Hematopoietic multipotent progenitor cell treated with erythropoietin and hydrocortisone succinate and interleukin-3 and kit ligand, for 4 days (in vitro differentiated cells): ENCODE measurements at regions not wholly inside any gene's neighbourhood (a gene's known extent, or its start where the extent isn't known, plus 50 kb on each side); places are given as distances from the start of the nearest gene placed in this dataset.

Experiments used
- DNase-seq: peaks from one replicate; pipeline ENCODE4 v3.0.0-alpha.2; 2015

- peak; percentile 91 for DNase-seq
Measured at GRCh38 chr5:108642170-108642906, 105.4 kb upstream of the FER start.

- DNase-seq = no peak
Measured at GRCh38 chr5:108641596-108641995, 106.1 kb upstream of the FER start.

- DNase-seq = no peak
Measured at GRCh38 chr5:108639366-108639765, 108.3 kb upstream of the FER start.

DNA sequence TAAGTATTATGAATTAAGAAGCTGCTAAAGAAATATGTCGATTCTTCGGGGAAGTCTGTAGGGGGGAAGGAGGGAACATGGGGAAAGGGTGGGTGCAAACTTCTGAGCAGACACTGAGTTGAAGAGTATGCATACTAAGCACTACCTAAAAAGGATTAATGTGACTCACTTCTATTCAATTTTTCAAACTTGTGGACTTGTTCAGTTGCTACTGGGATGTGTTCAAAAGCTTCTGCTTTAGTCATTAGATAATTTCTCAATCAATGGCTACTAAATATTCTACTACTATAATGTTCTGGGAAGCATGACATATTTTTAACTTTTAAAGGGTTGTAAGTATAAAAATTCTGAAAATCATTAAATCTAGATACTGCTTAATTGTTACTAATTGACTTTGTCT lies 109.7 kb upstream of the FER start:
- no peak for DNase-seq

DNA sequence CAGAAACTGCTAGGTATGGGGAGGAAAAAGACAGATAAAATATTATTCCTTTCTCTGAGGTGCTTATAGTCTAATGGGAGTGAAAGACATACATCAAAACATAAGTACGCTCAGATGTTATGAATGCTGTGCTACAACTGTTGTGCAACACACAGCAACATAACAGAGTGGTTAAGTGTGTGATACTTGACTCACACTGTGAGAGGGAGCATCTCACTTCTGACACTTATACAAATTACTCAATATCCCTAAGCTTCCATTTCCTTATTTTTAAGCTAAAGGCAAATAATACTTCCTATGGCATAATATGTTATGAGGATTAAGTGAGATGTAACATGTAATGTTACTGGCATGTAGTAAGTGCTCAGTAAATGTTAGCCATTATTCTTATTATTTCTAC lies 110.6 kb upstream of the FER start:
- no peak for DNase-seq

- no peak for DNase-seq
Measured at GRCh38 chr5:108636135-108636853, 111.4 kb upstream of the FER start.

GRCh38 chr5:108634617-108635288 lies 112.9 kb upstream of the FER start:
- DNase-seq = no peak

DNA sequence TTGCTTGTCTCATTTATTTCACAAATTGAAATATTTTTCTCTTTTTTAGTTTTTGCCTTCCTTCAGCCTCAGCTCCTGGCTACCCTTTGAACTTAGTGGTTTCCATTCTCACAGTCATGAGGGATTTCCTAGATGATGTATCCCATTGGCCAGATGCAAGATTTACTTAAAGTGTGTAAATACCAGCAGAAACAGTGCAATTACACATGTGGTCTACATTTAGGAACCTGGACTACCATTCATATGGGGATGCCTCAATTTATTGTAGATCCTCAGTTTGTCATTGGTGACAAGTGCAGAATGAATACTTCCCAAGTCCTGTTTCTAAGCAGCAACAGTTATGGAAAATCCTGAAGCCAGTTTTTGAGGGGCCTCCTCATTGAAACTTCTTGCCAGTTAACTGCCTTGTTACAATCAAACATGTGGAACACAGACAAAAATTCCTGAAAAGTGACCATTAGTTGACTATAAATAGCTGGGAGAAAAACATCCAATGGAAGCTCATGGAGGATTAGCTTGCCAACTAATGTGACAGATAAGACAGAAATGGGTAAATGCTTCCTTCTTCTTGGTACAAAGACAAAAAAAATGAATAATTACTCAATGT lies 113.6 kb upstream of the FER start:
- DNase-seq = no peak

DNA sequence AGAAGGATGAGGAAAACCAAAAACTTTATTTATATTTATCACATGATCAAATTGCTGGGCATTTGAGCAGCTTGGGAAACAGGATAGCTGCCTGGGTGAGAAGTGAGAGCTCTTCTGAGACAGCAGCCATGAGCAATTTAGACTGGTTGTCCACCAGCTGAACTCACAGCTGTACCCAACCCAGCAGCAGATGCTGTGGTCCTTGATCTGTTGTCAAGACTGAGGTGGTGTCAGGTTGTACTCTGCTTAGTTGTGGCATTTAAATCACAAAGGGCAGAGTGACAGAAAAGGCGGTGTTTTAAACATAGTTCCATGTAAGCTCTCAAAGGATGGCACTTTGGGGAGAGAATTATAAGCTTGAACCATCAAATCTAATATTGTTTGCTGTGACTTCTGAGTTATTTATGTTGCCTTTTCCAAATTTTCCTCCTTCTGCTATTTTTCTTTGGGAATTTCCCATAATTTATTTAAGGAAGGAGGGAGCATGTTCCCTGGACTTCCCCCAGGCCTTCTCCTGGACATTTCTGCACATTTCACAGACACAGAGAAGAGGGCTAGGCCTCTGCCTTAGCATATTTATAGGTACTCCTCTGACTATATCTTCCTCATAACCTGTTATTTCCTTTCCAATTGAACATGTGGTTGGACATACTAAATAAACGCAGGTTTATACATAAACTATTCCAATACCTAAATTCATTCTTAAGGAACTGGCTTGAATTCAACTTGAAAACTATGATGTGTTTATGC lies 117.7 kb upstream of the FER start:
- no peak for DNase-seq

DNA sequence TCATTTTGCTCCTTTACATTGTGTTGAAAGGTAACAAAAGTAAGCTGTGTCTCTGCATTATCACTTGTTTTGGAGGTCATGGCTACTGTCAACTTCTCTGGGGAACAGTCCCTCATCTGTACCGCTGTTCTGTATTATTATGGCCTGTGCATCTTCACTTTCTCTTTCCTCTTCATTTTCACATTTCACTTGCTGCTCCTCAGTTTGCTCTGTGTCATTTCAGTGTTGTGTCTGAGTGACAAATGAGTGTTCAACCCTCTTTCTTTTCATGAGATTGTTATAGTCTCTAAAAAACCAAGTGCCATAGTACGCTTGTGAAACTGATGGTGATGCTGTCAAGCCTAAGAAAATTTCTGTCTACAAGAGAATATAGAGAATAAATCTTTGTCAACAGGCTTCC lies 122.0 kb upstream of the FER start:
- no peak for DNase-seq

DNA sequence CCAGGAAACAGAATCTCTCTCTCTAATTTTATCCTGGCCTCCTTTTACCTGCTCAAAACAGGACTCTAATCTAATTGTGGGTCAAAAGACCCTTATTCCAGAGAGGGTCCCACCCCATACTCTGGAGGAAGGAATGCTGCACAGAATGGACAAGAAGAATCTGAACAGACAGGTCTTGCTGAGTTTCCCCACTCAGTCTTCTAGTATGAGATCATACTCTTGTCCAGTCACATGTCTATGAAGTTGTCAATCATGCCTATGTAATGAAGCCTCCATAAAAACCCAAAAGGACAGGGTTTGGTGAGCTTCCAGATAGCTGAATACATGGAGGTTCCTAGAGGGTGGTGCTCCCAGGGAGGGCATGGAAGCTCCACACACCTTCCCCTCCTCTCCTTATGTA lies 123.9 kb upstream of the FER start:
- DNase-seq = no peak

GRCh38 chr5:108620516-108620915 lies 127.2 kb upstream of the FER start:
- DNase-seq = no peak

- no peak for DNase-seq
Measured at GRCh38 chr5:108619815-108620214, 127.9 kb upstream of the FER start.

GRCh38 chr5:108617467-108618435 lies 129.9 kb upstream of the FER start:
- no peak for DNase-seq

DNA sequence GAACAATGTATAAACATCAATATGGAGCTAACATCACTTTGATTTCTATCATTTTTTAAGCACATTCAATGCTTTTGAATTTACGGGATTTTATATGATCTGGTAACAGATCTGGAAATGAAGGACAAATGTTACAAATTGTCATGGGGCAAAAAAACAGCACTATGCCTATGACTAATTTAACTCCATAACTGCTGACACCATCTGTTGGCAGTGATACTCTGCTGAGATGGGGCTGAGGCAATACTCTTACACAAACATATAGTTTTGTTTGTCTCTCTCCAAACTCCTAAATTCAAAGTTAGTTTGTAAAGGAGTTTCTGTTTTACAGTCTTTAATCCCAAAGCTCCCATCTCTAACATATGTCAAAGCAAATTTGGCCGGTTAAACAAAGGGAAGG lies 132.5 kb upstream of the FER start:
- no peak for DNase-seq

DNA sequence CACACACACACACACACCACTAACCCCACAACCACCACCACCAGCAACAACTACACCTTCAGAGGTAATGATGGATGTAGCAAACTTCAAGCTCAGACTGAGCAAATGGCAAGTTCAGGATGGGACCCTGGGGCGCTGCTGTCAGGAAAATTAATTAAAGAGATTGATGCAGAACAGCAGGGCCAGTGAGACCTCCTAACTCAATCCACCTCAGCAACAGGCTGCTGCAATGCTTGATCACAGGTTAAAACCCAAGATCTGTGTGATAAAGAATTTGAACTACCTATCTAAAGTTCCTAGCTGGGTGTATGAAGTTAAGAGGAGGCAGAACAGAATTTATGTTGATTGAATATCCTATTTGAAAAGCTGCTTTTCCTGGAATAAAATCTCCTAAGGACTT lies 140.3 kb upstream of the FER start:
- DNase-seq = no peak

GRCh38 chr5:108606185-108606584 lies 141.5 kb upstream of the FER start:
- peak; percentile 3 for DNase-seq

DNA sequence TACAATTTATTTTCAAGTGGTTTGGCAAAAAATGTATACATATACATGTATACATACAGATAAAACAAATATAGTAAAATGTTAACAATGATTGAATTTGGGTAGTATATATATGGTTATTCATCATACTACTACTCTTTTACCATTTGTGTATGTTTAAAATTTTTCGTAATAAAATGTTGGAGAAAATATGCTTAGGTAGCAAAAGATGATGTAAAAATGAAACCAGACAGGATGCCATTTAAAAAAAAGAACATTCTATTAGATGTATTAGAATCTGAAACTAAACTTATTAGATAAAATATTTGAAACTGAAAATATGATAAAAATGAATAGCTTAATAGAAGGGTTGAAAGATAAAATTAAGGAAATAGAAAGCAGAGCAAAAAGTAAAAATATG lies 144.9 kb upstream of the FER start:
- no peak for DNase-seq

GRCh38 chr5:108590799-108591198 lies 156.9 kb upstream of the FER start:
- DNase-seq = no peak

DNA sequence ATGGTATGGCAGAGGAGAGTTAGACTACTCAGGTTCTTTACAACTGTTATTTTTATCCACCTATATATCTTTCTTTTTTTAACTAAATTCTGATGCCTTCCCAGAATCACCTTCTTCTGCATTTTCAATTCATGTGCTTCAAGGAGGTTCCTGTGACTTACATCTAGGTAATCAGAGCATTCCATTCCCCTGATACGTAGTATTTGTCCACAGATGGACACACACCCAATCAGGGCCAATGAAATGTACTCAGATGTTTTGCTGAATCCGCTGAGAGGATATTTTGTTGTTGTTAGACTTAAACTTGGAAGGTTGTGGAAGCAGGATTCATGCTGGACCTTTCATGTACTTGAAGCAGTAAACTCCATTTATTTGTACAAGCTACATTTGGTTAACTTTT lies 159.4 kb upstream of the FER start:
- no peak for DNase-seq

DNA sequence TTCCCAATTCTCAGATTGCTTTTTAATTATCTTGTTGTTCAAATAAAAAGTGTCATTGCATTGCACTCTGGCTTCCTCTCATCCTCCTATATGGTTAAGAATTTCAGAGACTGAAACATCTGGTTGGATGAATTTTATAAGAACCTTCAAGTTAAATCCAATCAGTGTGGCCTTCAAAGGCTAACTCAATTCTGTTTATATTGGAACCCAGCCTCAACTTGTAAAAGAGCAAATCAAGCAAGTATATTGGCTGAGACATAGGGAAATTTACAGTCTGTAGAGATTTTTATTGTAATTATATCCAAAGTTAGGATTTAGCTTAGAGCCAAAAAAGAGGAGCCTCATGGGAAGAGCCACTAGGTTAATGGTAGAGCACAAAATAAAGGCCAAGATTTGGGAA lies 159.9 kb upstream of the FER start:
- DNase-seq = no peak

DNA sequence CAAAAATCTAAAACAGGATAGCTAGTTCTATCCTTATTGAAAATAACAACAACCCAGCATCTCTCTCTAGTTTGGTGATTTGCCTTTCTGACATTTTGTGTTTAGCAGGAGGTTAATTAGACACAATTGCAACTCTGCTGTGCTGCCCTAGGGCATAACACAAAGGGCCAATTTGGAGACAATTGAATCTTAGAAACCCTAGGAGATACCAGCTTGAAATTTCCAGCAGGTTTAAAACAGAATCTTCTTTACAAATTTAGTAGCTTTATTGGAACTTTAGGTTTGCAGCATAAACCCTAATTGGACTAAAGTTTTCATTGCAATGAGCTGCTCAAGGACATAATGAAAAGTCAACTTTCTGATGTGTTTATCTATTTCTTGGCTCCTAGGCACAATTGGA lies 166.7 kb upstream of the FER start:
- DNase-seq = no peak
